ENCODE measurements at regions not wholly inside any gene's neighbourhood (a gene's known extent, or its start where the extent isn't known, plus 50 kb on each side); places are given as distances from the start of the nearest gene placed in this dataset.

DNA sequence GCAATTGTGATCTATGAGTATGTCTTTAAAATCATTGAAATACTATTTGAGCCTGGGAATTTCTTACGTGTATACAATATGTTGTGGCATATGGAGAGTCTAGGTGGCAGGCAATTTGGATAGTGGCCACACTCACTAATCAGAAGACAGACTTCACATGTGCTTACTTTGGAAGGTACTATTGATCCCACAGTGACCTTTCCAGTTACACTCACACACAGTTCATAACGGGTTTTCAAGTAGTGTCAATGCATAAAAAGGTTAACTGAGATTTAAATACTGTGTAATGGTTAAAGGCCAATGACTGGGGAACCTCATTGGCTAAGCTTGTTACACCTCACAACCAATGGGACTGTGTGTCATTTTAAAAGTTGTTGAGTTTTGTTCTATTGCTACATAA, 783.2 kb downstream of the RPA4 start:
- ATAC-seq = peak; percentile 74
- DNase-seq (ENCODE audit: low spot score) = no peak

- DNase-seq (ENCODE audit: low spot score) = no peak
- ATAC-seq = peak; percentile 60
Measured at GRCh38 chrX:97668126-97668525, 784.4 kb downstream of the RPA4 start.

GRCh38 chrX:97672138-97672537, 788.4 kb downstream of the RPA4 start:
- ATAC-seq (no peak), DNase-seq (ENCODE audit: low spot score) (no peak)

DNA sequence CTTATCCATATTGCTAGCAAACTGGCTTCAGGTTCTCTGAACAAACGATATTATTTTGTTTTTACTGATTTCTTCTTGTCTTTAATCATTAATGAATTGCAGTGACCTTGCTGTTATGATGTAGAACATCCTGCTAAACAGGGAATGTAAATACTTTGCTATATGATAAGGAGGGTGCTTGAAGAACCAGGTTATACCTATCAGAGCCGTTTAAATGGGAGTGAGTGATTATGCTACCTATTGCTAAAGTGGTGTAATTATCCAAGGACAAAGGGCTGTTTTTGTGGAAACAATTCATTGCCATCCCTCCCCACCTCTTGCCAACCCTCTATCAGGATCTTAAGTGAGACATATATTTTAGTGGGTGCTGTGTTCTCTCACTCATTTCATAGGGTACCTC, 788.9 kb downstream of the RPA4 start:
- ATAC-seq (no peak), DNase-seq (ENCODE audit: low spot score) (no peak)

DNA sequence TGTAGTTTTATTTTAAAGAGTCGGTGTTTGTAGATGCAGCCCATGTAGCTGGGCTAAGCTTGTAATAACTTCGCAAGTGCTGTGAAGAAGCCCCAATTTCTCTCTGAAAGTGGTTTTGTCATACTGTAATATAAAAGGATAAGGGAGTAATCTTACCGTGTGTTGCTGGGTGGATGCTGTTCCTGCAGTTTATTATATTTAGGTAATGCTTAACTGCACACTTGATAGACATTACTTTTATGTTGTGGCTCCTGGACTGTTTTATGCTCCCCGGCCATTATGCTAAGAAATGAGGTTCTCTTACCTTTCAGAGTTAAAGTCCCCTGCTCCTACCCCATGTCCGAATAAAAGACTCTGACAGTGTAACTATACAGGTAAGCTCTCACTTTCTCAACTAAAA, 789.4 kb downstream of the RPA4 start:
- no peak for ATAC-seq

DNA sequence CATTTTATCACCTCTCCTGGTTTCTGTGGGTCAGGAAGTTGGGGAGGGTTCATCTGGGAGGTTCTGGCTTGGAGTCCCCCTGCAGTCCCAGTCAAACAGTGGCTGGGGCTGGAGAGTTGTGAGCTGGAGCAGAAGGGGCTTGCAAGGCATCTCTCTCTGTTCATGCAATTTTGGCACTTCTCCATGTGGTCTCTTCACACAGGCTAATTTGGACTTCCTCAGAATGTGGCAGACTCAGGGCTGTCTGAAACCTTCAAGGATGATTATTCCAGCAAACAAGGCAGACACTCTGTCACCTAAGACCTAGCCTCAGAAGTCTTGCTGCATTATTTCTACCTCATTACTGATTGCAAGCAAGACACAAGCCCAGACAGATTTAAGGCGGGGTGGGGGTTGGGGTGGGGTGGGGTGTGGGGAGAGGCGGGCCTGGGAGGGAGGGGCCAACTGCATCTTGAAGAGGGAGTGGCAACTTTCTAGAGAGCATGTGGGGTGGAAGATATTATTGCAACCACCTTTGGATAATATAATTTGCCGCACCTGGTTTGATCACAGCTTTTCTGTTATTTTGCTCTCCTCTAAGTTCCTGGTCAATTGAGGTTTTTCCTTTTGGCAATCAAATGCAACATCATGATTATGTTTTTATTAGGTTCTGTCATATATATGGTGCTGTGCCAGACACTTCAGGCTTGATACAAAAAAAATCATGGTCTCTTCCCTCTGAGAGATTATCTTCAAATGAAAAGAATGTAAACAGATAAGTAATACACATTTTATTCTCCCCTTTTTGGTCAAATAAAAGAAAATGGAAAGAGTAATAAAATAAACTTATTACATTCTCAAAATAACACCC, 799.5 kb downstream of the RPA4 start:
- DNase-seq (ENCODE audit: low spot score) (no peak), ATAC-seq (no peak)

More for the DNA sequence above, 789.4 kb downstream of the RPA4 start:
- no peak for DNase-seq (ENCODE audit: low spot score)

GRCh38 chrX:97685753-97686152, 802.0 kb downstream of the RPA4 start:
- no peak for DNase-seq (ENCODE audit: low spot score)
- ATAC-seq = peak; percentile 82

DNA sequence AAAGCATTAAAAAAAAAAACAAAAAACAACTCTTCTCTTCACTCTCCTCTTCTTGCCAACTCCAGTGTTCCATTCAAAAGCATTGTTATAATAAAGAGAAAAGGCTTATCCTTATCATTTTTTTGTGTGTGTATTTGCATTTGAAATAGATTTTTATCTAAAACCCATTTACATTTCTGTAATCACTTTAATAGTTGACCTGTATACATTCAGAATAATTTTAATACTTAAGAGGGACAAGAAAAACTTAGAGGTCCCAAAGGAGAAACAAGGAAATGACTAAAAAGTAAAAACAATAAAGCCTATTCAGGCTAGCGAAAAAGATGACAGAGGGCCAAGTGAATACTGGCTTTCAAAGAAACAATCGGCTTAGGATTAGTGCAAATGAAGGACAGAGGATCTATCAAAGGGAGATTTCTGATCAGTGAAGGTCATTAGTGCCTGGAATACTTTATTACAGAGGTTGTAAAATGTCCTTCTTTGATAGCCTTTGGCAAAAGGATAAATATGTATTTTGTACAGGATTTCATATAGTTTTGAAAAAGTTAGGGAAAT, 808.3 kb downstream of the RPA4 start:
- DNase-seq (ENCODE audit: low spot score) (no peak), ATAC-seq (no peak)

- no peak for ATAC-seq
- no peak for DNase-seq (ENCODE audit: low spot score)
Measured at GRCh38 chrX:97692575-97692974, 808.9 kb downstream of the RPA4 start.

- ATAC-seq (no peak), DNase-seq (ENCODE audit: low spot score) (no peak)
Measured at GRCh38 chrX:97700547-97700946, 816.8 kb downstream of the RPA4 start.

DNA sequence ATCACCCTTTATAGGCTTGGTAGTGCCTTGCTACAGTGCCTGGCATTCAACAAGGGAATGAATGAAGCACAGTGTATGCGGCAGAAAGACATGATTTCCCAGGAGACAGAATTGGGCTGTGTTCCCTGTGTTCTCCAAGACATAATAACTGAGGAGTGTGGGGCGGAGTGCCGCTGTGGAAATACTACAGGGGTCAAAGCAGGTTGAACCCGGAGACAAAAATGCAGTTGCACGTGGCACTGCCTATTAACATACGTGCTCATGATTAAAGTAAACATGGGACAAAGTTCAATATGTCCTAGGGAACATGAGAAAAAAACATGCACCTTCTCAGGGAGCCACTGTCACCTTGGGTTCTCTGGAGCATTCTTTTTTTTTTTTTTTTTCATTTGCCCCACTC, 820.8 kb downstream of the RPA4 start:
- DNase-seq (ENCODE audit: low spot score) (no peak), ATAC-seq (no peak)

GRCh38 chrX:97704881-97705280, 821.2 kb downstream of the RPA4 start:
- no peak for ATAC-seq

DNA sequence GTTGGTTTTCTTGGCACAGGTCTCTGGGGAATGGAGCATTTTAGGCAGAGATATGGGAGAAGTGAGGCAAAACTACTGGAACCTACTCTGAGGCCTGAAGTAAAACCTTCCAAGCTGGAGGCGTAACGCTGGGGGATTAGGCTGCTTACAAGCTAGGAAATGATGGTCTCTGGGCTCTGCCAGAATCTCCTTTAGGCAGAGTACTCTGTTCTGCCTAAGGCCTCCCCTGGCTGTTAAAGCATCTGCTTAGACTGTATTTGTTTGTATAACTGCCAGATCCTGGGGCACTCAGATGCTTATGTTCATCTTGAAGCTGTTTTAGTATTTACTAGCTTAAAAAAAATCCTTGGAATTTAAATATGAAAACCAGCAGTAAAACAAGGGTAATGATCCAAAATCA, 822.2 kb downstream of the RPA4 start:
- DNase-seq (ENCODE audit: low spot score) = no peak
- no peak for ATAC-seq

More at GRCh38 chrX:97704881-97705280, 821.2 kb downstream of the RPA4 start:
- no peak for DNase-seq (ENCODE audit: low spot score)

GRCh38 chrX:97714072-97714471, 830.4 kb downstream of the RPA4 start:
- no peak for ATAC-seq
- DNase-seq (ENCODE audit: low spot score) = no peak

DNA sequence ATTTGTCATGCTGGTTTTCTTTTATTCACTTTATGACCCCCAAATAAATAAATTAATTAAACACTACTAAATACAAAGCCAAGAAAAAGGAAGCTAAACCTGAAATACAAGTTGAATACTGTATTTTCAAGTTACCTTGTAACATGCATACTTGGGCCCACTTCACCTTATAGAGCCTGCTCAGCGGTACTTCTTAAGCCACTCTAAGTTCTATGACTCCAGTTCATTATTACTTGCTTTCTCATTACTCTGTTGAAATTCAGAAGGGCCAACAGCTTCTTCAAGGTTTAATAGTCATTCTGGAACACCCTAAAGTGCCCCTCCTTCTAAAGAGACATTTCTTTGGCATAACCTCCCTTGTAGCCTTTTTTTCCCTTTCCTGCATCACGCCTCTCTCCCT, 844.5 kb downstream of the RPA4 start:
- no peak for DNase-seq (ENCODE audit: low spot score)
- no peak for ATAC-seq

GRCh38 chrX:97740044-97740443, 856.3 kb downstream of the RPA4 start:
- ATAC-seq = no peak
- DNase-seq (ENCODE audit: low spot score) = no peak

DNA sequence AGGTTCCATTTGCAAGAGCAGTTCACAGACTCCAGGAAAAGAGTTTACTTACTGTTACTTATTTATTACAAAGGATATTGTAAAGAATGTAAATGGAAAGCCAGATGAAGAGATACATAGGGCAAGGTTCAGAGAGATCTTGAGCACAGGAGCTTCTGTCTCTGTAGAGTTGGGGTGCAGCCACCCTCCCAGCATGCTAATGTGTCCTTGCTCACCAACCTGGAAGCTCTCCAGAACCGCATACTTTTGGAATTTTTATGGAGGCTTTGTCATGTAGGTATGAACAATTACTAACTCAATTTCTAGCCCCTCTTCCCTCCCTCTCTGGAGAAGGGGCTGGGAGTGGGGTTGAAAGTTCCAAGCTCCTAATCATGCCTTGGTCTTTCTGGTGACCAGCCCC, 857.2 kb downstream of the RPA4 start:
- no peak for DNase-seq (ENCODE audit: low spot score)
- ATAC-seq = no peak

- peak; percentile 35 for DNase-seq (ENCODE audit: low spot score)
Measured at GRCh38 chrX:97743014-97743413, 859.3 kb downstream of the RPA4 start.

DNA sequence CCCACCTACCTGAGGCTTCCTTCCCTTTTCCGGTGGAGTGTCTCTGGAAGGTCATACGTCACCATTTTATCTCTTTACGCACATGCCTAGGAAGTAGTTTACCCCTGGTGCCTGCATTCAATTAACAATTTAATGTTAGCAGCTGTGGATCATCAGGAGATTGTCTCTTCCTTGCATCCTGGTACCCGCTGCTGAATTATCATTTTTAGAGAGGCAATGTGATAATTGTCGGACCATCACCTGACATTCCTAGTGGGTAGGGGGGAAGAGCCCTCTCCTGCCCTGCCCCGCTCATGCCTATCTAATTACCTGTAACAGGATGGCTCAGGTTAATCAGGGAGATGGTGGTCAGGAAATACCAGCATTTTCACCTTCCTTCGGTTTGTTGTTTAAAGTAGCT, 863.6 kb downstream of the RPA4 start:
- ATAC-seq (no peak), DNase-seq (ENCODE audit: low spot score) (no peak)

More at GRCh38 chrX:97743014-97743413, 859.3 kb downstream of the RPA4 start:
- ATAC-seq = no peak

GRCh38 chrX:97751016-97751415, 867.3 kb downstream of the RPA4 start:
- DNase-seq (ENCODE audit: low spot score) (no peak), ATAC-seq (no peak)

DNA sequence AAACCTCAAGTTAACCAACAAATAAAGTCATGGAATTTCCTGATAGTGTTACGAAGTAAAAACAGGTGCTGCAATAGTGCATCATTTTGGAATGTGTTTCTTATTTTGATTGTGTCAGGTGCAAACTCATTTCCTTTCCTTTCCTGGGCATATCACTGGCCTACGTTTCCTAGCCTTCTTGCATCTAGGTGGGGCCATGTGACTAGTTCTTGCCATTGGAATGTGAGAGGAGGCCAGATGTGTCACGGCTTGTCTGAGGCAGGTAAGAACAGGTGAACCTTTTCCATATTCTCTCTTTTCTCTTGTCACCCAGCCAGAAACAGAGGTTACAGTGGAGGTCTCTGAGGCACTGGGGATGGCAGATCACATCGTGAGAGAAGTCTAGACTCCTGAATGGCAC, 868.0 kb downstream of the RPA4 start:
- ATAC-seq = no peak
- no peak for DNase-seq (ENCODE audit: low spot score)

DNA sequence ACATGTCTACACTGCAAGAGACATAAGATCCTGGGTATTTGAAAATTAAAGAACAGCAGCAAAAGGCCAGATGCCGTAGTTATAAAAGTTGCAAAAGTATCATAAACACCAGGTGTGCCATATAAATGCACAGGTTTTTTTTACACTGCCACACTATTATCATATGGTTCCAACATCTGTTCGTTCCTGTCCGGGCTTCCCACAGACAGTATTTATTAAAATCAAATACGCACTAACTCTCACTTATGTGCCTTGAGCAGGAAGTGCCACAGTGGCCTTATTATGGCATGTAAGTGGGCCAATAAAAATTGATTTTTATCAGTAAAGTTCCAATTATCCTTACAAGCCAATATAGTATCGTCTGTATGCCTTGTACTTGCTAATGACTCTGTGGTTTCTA, 873.2 kb downstream of the RPA4 start:
- ATAC-seq = no peak

GRCh38 chrX:97763391-97763790, 879.7 kb downstream of the RPA4 start:
- DNase-seq (ENCODE audit: low spot score) = no peak
- no peak for ATAC-seq

More for the DNA sequence above, 873.2 kb downstream of the RPA4 start:
- DNase-seq (ENCODE audit: low spot score) = no peak

Measured in left lobe of liver (tissue), 2 donors.